Keratinocyte (primary cell): ENCODE measurements at regions not wholly inside any gene's neighbourhood (a gene's known extent, or its start where the extent isn't known, plus 50 kb on each side); places are given as distances from the start of the nearest gene placed in this dataset.

Experiments used
- EZH2 ChIP-seq: IDR thresholded peaks from one replicate; pipeline ENCODE4 v1.6.1; 2012; ENCODE audit warnings: inconsistent platforms, mild to moderate bottlenecking, low read length, moderate library complexity
- TF ChIP-seq, protein P1 (sequence below), 3 experiments: IDR thresholded peaks in 1 of 3; conservative IDR thresholded peaks in 1 of 3; optimal IDR thresholded peaks in 1 of 3; 2 replicates in 2 of 3; 3 replicates in 1 of 3; pipeline versions ENCODE3 to v1.5.1; 2011; ENCODE audit warnings: low read length in 3 of 3, mild to moderate bottlenecking in 3 of 3, moderate library complexity in 2 of 3, control low read depth in 1 of 3, inconsistent platforms in 1 of 3; ENCODE audit not compliant: insufficient read depth in 2 of 3; ENCODE audit errors: extremely low read depth in 1 of 3

DNA sequence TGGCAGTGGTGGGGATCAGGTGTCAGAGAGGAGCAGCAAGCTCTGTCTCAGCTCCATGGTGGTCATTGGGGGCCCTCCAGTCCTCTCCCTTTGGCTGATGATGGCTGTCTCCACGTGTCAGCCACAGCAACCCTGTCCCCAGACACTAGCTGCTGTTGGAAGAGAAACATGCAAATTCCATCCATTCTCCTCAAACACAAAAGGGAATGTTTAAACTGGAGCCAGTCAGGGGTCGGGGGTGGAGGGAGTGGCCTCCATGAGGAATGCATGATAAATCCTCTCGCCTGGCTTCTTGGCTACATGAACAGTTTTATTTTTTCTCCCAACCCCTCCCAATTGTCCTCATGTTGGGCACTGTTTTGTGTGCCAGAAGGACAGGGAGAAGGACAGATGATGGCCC, 86.4 kb downstream of the EDN3 start:
- TF ChIP-seq, protein P1, sequence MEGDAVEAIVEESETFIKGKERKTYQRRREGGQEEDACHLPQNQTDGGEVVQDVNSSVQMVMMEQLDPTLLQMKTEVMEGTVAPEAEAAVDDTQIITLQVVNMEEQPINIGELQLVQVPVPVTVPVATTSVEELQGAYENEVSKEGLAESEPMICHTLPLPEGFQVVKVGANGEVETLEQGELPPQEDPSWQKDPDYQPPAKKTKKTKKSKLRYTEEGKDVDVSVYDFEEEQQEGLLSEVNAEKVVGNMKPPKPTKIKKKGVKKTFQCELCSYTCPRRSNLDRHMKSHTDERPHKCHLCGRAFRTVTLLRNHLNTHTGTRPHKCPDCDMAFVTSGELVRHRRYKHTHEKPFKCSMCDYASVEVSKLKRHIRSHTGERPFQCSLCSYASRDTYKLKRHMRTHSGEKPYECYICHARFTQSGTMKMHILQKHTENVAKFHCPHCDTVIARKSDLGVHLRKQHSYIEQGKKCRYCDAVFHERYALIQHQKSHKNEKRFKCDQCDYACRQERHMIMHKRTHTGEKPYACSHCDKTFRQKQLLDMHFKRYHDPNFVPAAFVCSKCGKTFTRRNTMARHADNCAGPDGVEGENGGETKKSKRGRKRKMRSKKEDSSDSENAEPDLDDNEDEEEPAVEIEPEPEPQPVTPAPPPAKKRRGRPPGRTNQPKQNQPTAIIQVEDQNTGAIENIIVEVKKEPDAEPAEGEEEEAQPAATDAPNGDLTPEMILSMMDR (optimal IDR thresholded peaks at IDR 0.05 in 1 of 3, IDR thresholded peaks at IDR 0.05 in 1 of 3, conservative IDR thresholded peaks at IDR 0.05 in 1 of 3; ENCODE audit: extremely low read depth in 1 of 3, insufficient read depth in 2 of 3, low read length in 3 of 3), result no peak
- no peak for TF ChIP-seq EZH2
